Hippocampal formation (tissue), 2 donors: ENCODE measurements at regions not wholly inside any gene's neighbourhood (a gene's known extent, or its start where the extent isn't known, plus 50 kb on each side); places are given as distances from the start of the nearest gene placed in this dataset.

Source experiments
- DNase-seq, 2 donors: peaks; one replicate each; lab custom pipeline; 2025; lab: John Stamatoyannopoulos, UW

DNA sequence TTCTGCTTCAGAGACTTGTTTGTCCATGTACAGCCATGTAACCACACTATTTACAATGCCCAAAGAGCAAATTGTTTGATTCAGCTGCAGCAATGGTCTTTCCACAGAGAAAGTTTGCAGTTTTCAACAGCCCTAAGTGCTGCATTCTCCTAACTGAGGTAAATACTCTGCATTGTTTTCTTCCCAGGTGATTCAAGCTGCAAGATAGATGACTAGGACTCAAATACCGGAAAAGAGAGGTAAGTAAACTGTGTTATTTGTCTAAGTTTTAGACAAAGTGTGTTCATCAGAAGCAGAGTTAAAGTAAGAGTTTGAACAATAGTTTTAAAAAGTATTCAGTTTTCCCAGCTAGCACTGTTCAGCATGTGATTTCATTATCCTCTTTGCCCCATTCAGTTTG is 1046.7 kb upstream of the C9orf72 start:
- no peak for DNase-seq

DNA sequence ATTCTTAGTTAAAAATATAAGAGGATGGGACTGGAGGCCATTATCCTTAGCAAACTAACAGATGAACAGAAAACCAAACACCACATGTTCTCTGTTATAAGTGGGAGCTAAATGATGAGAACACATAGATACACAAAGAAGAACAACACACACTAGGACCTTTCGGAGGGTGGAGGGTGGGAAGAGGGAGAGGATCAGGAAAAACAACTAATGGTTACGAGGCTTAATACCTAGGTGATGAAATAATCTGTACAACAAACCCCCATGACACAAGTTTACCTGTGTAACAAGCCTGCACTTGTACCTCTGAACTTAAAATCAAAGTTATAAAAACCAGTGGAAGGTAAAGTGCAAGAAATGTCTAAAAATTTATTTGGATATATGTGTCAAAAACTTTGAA is 1047.4 kb upstream of the C9orf72 start:
- DNase-seq = no peak

DNA sequence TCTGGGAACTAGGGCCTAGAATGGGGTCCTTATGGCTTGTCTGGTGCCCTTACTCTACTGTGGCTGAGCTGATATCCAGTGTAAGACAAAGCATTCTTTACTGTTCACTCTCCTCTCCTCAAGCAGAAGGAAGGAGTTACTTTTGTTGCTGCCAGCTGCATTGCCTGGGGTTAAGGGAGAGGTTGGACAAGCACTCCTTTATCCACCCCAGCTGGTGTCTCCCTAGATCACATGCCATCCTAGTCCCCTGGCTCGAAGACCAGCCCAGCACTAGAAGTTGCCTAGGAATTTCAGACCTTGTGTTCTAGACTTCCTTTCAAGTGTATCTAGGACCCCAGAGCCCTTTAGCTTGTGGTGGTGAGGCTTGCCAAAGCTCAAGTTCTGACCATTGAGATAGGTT is 1051.5 kb upstream of the C9orf72 start:
- DNase-seq = no peak

DNA sequence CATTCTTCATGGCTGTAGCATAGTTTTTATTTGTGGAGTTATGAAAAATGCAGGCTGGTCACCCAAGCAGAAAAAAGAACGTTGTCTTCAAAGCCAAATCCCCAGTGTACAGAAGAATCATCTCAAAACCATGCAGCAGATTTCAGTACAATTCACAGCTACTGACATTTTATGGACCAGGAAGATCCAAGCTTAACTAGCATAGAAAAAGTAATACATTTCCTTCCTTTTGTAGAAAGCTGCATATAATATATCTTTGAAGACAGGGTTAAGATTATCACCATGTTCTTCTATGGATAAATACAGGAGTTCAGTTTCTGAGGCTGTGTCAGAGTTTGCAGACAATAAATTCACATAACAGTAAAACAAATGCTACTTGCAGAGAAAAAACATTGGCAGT is 1054.8 kb upstream of the C9orf72 start:
- no peak for DNase-seq

DNA sequence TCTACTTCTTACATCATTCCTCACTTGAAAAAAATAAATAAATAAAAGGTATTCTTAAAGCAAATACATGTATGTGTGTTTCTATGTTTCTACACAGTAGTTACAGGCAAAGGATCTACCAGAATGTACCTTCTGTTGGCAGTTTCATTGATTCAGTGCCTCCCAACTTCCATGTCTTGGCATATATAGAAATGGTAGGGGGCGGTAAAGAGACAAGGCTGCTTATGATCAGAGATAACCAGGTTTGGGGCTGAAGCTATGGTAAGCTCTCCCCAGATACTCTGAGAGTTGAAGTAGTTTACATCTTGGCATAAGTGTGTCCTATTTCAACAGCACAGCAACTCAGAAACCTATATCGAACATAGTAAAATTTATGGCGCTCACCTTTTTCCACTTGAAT is 1075.4 kb upstream of the C9orf72 start:
- no peak for DNase-seq

DNA sequence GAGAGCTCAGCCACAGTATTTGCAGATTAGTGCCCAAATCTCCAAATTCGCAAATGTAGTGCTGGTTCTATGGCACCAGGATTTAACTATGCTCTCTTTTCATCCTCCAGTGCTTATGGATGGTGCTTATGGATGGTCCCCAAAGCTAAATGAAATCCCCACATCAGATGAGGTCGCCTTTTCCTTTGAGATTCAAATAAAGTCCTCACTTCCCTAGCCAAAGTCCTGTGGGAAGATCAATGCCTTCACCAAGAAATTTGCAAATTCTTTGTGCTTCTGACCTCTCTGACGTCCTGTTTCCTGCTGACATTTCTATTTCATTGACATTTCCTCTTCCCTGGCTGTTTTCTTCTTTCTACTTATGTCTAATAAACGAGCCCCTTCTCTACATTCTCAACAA is 1077.0 kb upstream of the C9orf72 start:
- DNase-seq = no peak

DNA sequence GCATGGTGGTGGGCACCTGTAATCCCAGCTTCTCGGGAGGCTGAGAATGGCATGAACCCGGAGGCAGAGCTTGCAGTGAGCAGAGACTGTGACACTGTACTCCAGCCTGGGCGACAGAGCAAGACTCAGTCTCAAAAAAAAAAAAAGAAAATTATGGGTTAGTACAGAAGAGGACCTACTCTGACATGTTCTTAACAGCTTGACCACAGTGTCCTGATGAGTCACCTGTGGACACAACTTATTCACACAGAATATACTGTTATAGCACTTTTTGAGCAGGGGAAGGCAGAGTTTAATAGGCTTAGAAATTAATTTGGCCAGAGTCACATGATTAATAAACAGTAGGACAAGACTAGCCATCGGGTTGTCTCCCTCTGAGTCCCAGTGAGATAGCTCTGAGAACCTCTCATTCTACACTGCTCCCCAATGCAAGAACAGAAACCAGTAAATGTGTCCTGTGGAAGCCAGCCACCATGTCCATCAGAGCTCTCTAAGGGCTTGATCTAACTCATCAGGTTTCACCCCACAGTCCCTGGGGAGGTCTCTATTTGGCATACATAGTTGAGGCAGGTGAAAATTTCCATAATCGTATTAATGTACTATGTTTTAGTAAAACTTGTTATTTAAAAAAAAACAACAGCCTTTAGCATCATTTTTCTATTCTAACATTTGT is 1077.9 kb upstream of the C9orf72 start:
- DNase-seq = no peak

DNA sequence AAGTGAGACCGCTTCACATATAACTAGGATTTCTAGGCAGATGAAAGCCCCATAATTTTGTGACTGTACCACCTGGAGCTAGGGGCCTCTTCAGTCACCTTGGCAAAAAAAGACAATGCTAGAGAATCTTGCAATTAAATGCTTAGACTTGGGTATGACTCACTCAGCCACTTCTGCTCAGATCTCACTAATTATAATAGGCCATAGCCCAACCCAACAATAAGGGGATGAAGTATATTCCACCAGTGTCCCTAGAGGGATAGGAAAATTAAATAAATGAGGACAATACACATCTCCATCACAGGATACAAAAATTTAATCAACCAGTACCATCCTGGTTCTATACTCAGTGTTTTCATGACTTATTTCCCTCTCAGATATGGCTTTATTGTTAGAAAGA is 1079.9 kb upstream of the C9orf72 start:
- DNase-seq = no peak

DNA sequence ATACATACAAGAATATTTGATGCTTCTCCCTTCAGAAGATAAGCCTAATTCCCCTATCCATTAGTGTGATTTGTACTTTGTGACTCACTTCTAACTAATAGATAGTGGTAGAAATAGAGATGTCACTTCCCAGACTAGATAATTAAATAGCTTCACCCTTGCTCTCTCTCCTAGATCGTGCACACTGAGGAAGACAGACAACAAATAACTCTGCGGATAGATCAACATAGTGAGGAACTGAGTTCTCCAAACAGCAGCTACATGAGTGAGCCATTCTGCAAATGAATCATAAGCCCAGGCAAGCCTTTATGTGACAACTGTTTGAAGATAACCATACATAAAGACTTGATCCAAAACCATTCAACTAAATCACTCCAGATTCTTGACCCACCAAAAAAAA is 1083.4 kb upstream of the C9orf72 start:
- DNase-seq = no peak

DNA sequence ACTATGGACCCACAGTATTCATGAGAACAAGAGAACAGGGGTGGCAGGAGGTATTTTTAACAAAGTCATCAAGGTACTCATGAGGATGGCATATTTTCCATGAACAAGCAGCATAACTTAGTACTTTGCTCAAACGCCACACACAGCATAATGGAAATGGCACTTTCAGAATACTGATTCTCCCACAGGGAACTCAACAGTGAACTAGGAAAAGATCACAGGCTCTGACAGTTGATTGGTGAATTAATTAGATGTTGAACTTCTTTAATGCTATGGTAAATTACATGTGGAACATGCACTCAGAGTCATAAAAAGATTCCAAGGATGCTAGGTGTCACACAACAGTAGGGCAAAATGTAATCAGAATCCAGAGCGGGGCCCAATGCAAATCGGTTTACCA is 1088.6 kb upstream of the C9orf72 start:
- DNase-seq = no peak

DNA sequence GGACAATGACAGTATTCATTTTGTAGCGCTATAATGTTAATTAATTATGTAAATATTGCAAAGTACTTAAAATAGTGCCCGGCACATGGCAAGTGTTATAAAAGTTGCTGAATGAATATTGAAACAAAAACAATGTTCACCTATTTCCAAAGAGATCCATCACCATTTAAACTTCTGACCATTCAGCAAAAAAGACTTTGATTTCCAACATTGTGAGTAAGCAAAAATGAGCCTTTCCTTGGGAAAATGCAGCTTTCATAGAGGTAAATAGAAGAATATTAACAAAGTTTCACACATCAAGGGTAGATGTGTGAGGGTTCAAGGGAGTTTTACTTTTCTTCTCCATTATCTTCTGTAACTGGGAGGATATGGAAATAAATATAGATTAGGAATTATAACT is 1089.4 kb upstream of the C9orf72 start:
- no peak for DNase-seq

DNA sequence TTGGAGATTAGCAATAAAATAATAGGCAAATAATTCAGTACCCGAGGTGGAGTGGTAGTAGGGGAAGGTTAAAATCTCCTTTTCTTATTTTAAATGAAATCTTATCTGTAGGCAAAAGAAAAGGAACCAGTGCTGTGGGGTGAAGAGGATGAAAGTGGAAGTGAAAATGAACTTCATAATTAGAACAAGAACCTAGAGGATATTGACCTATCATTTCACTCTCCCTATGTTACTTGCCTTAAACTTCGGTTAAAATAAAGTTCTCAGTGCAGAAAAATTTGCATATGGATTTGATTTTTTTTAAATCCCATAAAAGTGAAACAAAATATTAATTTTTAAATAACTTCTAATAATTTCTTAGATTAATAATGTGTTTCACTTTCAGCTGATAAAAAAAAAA is 1094.9 kb upstream of the C9orf72 start:
- DNase-seq = no peak

DNA sequence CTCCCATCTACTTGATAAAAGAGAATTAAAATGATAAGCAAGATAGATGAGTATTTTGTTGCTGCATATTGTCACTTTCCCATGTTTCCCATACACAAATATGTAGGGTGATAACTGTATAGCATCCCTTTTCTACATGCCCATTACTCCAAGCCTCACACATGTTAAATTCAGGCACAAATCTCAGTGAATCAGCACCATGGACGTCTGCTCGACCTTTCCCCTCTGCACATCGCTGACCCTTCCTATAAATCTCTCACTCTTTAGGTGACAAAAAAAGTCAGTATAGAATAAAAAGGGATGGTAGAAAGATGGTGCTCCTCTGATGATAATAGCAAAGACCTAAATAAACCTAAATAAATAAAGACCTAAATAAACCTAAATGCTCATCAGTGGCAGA is 1097.7 kb upstream of the C9orf72 start:
- no peak for DNase-seq

DNA sequence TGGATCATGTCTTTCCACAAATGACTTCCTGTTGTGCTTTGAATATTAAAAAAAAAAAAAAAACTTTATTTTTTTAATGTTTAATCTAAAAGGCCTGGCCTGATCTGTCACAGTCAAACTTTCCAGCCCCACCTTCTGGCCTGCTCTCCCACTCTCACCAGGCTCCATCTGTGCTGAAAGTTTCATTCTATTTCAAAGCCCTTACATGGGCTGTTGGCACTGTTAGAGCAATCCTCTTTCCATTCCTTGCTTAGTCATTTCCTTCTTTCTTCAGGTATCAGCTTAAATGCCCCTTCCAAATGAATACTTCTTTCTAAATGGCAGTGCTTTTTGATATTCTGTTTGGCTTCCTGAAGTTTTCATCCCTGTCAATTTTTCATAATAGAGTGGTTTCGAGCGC is 1104.8 kb upstream of the C9orf72 start:
- DNase-seq = no peak

DNA sequence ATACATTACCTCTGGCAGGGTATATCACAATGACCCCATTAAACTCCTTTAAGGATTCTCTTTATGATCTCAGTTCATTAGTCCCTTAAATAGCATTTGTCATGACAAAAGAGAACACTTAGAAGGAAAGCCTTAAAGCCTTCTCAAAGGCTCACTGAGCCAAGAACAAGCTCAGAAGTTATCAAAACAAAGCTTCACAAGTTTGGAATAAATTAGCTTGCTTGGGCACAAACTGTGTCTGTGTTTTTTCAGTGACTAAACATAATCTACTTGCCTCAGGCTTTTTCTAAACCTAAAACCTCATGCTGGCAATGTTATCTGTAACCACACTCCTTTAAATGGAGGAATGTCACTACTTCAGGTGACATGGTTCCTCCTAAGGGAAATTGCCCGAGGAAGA is 1114.9 kb upstream of the C9orf72 start:
- DNase-seq = no peak

DNA sequence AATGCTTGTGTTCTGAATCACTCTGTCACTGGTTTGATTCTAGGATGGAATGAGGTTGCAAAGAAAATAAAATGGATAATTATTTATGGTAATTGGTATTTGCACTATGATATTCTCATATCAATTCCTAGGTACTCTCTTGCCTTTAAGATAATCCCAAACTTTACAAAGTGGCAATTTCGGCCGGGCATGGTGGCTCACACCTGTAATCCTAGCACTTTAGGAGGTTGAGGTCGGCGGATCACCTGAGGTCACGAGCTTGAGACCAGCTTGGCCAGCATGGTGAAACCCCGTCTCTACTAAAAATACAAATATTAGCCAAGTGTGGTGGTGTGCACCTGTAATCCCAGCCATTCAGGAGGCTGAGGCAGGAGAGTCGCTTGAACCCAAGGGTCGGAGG is 1118.7 kb upstream of the C9orf72 start:
- DNase-seq = no peak

DNA sequence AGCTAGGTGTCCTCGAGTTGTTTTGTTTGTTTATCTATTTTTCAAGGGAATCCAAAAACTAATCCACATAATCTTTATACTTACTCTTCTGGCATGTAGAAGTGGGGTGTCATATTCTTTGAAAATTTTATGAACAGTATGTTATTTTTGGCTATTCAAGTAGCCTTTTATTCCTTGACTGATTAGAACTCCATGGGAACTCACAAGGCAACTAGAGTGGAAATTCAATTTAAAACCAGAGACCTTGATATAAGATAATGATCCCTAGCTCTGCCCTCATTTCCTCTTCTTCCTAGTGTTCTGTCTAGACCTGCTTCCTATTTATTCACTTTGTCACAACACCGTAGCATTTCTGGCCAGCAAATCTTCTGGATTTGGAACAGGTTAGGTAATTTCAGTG is 1123.7 kb upstream of the C9orf72 start:
- no peak for DNase-seq

DNA sequence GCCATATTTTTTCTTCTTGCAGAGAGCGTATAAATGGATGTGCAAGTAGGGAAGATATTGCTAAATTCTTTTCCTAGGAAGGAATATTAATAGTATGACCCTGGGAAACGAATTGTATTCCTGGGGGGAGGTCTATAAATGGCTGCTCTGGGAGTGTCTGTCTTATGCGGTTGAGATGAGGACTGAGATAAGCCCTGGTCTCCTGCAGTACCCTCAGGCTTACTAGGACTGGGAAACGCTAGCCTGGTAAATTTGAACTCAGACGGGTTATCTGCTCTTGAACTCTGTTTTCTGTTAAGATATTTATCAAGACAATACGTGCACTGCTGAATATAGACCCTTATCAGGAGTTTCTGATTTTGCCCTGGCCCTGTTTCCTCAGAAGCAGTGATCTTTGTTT is 1126.4 kb upstream of the C9orf72 start:
- DNase-seq = no peak

DNA sequence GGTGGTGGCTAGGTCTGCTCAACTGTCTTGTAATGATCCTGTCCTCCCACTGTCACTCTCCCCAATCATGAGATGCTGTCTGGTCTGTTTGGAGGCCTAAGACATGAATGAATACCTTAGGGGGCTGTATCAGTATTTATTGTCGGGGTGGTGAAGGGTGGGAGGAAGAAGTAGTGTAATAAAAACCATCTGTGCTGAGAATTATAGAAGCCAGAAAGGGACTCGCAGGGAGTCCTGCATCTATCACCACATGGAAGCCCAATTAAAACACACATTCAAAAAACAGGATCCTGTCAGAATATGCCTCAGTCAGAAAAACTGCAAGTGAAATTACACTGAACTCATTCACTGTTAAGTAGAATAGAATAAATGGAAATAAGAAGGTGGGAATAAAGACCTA is 1134.3 kb upstream of the C9orf72 start:
- DNase-seq = no peak

DNA sequence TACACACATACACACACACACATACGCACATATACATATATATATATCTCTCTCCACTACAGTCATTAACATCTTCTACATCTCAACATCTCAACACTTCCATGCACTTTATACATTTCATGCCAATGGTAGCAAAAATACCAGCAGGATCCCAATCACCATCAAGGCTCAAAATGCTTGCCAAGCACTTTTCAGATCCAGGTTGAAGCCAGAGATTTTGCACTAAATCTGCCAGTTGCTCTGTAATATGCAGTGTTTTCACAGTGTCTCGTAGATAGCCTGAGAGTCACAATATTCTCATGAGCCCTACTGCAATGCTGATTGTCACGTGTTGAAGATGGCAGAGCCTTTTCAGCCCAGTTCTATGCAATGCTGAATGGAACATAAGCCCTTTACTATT is 1140.9 kb upstream of the C9orf72 start:
- DNase-seq = no peak

DNA sequence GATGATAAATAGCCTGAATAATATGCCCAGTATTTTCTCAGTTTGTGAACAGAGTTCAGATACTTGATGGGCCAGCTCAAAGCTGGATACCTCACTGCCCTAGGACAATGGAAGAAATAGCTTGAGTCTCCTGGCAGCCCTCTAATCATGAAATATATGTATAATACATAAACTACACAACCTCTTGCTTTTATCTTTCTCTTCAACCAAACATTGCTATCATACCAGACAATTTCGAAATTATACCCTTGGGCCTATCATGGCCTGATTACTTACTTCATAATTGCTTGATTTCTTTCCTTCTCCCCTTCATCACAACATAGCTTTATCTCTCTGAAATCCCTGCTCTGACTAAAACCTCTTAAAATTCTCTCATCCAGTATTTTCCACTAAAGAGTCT is 1144.9 kb upstream of the C9orf72 start:
- DNase-seq = no peak

DNA sequence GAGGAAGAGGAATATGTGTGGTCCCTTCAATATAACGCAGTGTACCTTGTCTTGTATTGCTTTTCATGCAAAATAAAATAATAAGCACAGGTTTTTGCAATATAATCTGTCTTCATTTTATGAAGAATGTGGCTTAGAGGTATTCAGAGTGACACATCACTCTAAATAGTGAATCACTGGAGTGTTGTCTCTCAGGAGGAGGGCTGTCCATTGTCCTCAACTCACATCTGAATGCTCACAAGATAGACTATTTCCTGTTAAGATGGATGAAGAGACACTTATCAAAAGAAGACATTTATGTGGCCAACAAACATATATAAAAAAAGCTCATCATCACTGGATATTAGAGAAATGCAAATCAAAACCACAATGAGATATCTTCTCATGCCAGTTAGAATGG is 1147.5 kb upstream of the C9orf72 start:
- no peak for DNase-seq

DNA sequence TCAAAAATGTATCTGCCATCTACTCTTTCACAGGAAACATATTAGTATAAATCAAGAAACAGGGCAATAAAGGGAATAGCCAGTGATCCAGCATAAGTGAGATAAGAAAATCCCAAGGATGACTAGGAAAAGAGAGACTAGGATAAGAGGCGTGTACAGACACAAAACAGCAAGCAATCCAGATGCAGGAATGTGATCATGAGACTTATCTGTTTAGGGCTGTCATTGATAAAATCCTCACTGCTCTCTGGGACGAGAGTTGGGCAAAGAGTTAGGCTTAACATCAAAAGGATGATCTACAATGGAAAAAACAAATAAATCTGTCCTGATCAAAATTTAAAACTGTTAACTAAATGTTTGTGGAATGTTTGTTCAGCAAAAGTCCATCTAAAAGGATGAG is 1156.8 kb upstream of the C9orf72 start:
- no peak for DNase-seq

DNA sequence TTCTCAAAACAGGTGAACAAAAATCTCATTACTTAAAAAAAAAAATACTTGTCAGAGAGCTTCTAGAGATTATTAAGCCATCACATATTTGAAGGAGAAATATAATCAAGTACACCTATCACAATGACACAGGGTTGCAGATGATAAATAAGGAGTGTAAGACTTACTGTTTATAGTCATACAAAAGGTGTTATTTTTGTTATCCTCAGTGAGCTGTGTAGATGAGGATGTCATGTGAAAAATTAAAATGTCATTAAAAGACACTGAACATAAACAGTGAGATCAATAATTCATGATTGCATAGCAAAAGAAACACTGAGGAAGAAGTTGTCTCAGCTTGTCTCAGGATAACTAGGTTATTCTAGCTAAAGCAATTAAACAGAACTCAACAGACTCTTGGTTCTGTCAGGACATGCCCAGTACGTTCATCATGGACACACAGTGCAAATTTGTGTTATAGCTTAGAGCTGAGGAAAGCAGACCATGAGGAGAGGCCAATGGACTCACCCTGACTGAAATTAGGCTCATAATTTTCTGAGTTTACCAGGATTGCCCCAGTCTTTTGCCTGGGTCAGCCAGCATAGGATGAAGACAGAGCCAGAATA is 1162.6 kb upstream of the C9orf72 start:
- DNase-seq = no peak
